ENCODE measurements at regions not wholly inside any gene's neighbourhood (a gene's known extent, or its start where the extent isn't known, plus 50 kb on each side); places are given as distances from the start of the nearest gene placed in this dataset.

GRCh38 chr2:151171186-151171585 is 90.5 kb downstream of the RBM43 start:
- Mint-ChIP-seq H3K27ac (no peak overlapping the region), H3K4me3 (no peak overlapping the region), H3K27me3 (no peaks in the 10 kb centered on the region), H3K36me3 (ENCODE audit: low read depth) (no peaks in the 10 kb centered on the region), H3K4me1 (no peaks in the 10 kb centered on the region), H3K9me3 (no peaks in the 10 kb centered on the region)
- ATAC-seq (no peak), DNase-seq (no peak)

GRCh38 chr2:151166410-151166809 is 95.3 kb downstream of the RBM43 start:
- DNase-seq (no peak), ATAC-seq (no peak)
- Mint-ChIP-seq H3K4me3 (no peak overlapping the region), H3K9me3 (no peaks in the 10 kb centered on the region), H3K27me3 (no peaks in the 10 kb centered on the region), H3K27ac (no peak overlapping the region), H3K4me1 (no peaks in the 10 kb centered on the region), H3K36me3 (ENCODE audit: low read depth) (no peaks in the 10 kb centered on the region)

GRCh38 chr2:151165105-151165684 is 96.5 kb downstream of the RBM43 start:
- ATAC-seq (no peak), DNase-seq (no peak)
- no peaks in the 10 kb centered on the region for H3K36me3 Mint-ChIP-seq (ENCODE audit: low read depth)
- no peaks in the 10 kb centered on the region for H3K9me3 Mint-ChIP-seq
- H3K4me1 Mint-ChIP-seq: no peaks in the 10 kb centered on the region
- H3K27ac Mint-ChIP-seq: no peak overlapping the region
- no peak overlapping the region for H3K4me3 Mint-ChIP-seq
- H3K27me3 Mint-ChIP-seq: no peaks in the 10 kb centered on the region

- Mint-ChIP-seq H3K27ac (no peak overlapping the region), H3K27me3 (no peaks in the 10 kb centered on the region), H3K4me3 (no peak overlapping the region), H3K9me3 (no peaks in the 10 kb centered on the region), H3K4me1 (no peaks in the 10 kb centered on the region), H3K36me3 (ENCODE audit: low read depth) (no peaks in the 10 kb centered on the region)
- ATAC-seq (no peak), DNase-seq (no peak)
Measured at GRCh38 chr2:151161821-151162551, 99.7 kb downstream of the RBM43 start.

GRCh38 chr2:151159109-151159662 is 102.5 kb downstream of the RBM43 start:
- Mint-ChIP-seq H3K4me3 (no peak overlapping the region), H3K36me3 (ENCODE audit: low read depth) (no peaks in the 10 kb centered on the region), H3K27me3 (no peaks in the 10 kb centered on the region), H3K9me3 (no peaks in the 10 kb centered on the region), H3K27ac (no peak overlapping the region), H3K4me1 (no peaks in the 10 kb centered on the region)
- ATAC-seq (no peak), DNase-seq (no peak)

- DNase-seq (no peak), ATAC-seq (no peak)
- H3K9me3 Mint-ChIP-seq: no peaks in the 10 kb centered on the region
- peaks cover 4% of the 10 kb centered on the region for H3K27me3 Mint-ChIP-seq
- no peaks in the 10 kb centered on the region for H3K36me3 Mint-ChIP-seq (ENCODE audit: low read depth)
- no peaks in the 10 kb centered on the region for H3K4me1 Mint-ChIP-seq
- no peak overlapping the region for H3K4me3 Mint-ChIP-seq
- no peak overlapping the region for H3K27ac Mint-ChIP-seq
Measured at GRCh38 chr2:151157000-151157735, 104.5 kb downstream of the RBM43 start.

- ATAC-seq (no peak), DNase-seq (no peak)
- H3K27ac Mint-ChIP-seq: no peak overlapping the region
- peaks cover 7% of the 10 kb centered on the region for H3K27me3 Mint-ChIP-seq
- H3K9me3 Mint-ChIP-seq: no peaks in the 10 kb centered on the region
- H3K4me1 Mint-ChIP-seq: no peaks in the 10 kb centered on the region
- no peak overlapping the region for H3K4me3 Mint-ChIP-seq
- no peaks in the 10 kb centered on the region for H3K36me3 Mint-ChIP-seq (ENCODE audit: low read depth)
Measured at GRCh38 chr2:151156431-151156830, 105.2 kb downstream of the RBM43 start.

GRCh38 chr2:151153601-151154000 is 108.1 kb downstream of the RBM43 start:
- DNase-seq (no peak), ATAC-seq (no peak)
- no peak overlapping the region for H3K4me3 Mint-ChIP-seq
- H3K27me3 Mint-ChIP-seq: peaks cover 11% of the 10 kb centered on the region
- H3K27ac Mint-ChIP-seq: no peak overlapping the region
- H3K4me1 Mint-ChIP-seq: no peaks in the 10 kb centered on the region
- H3K9me3 Mint-ChIP-seq: no peaks in the 10 kb centered on the region
- no peaks in the 10 kb centered on the region for H3K36me3 Mint-ChIP-seq (ENCODE audit: low read depth)

- Mint-ChIP-seq H3K27ac (no peak overlapping the region), H3K27me3 (peaks cover 11% of the 10 kb centered on the region), H3K4me1 (no peaks in the 10 kb centered on the region), H3K4me3 (no peak overlapping the region), H3K36me3 (ENCODE audit: low read depth) (no peaks in the 10 kb centered on the region), H3K9me3 (no peaks in the 10 kb centered on the region)
- no peak for DNase-seq
- ATAC-seq: no peak
Measured at GRCh38 chr2:151150331-151151320, 111.0 kb downstream of the RBM43 start.

GRCh38 chr2:151138507-151138906 is 123.2 kb downstream of the RBM43 start:
- Mint-ChIP-seq H3K27ac (no peak overlapping the region), H3K4me1 (no peaks in the 10 kb centered on the region), H3K4me3 (no peak overlapping the region), H3K9me3 (no peaks in the 10 kb centered on the region), H3K27me3 (no peaks in the 10 kb centered on the region), H3K36me3 (ENCODE audit: low read depth) (no peaks in the 10 kb centered on the region)
- DNase-seq (no peak), ATAC-seq (no peak)

GRCh38 chr2:151137526-151137925 is 124.1 kb downstream of the RBM43 start:
- Mint-ChIP-seq H3K27me3 (no peaks in the 10 kb centered on the region), H3K4me3 (no peak overlapping the region), H3K4me1 (no peaks in the 10 kb centered on the region), H3K27ac (no peak overlapping the region), H3K36me3 (ENCODE audit: low read depth) (no peaks in the 10 kb centered on the region), H3K9me3 (no peaks in the 10 kb centered on the region)
- ATAC-seq: no peak
- no peak for DNase-seq

GRCh38 chr2:151120011-151120410 is 141.7 kb downstream of the RBM43 start:
- H3K36me3 Mint-ChIP-seq (ENCODE audit: low read depth): no peaks in the 10 kb centered on the region
- no peak overlapping the region for H3K27ac Mint-ChIP-seq
- H3K4me3 Mint-ChIP-seq: no peak overlapping the region

GRCh38 chr2:151119374-151119773 is 142.3 kb downstream of the RBM43 start:
- Mint-ChIP-seq H3K9me3 (peaks cover 9% of the 10 kb centered on the region), H3K4me3 (no peak overlapping the region), H3K27ac (no peak overlapping the region), H3K27me3 (peaks cover 6% of the 10 kb centered on the region), H3K36me3 (ENCODE audit: low read depth) (no peaks in the 10 kb centered on the region), H3K4me1 (no peaks in the 10 kb centered on the region)
- no peak for ATAC-seq
- no peak for DNase-seq

More at GRCh38 chr2:151120011-151120410, 141.7 kb downstream of the RBM43 start:
- Mint-ChIP-seq H3K9me3 (peaks cover 12% of the 10 kb centered on the region), H3K4me1 (no peaks in the 10 kb centered on the region), H3K27me3 (peaks cover 5% of the 10 kb centered on the region)
- ATAC-seq (no peak), DNase-seq (no peak)

GRCh38 chr2:151118269-151118668 is 143.4 kb downstream of the RBM43 start:
- Mint-ChIP-seq H3K27me3 (peaks cover 9% of the 10 kb centered on the region), H3K36me3 (ENCODE audit: low read depth) (no peaks in the 10 kb centered on the region), H3K27ac (no peak overlapping the region), H3K4me3 (no peak overlapping the region), H3K9me3 (peaks cover 9% of the 10 kb centered on the region), H3K4me1 (no peaks in the 10 kb centered on the region)
- no peak for DNase-seq
- no peak for ATAC-seq

All from activated naive CD8-positive, alpha-beta T cell treated with anti-CD3 and anti-CD28 coated beads, Interleukin-2, amount 50 U/mL, for 24 hours (primary cell).